Astrocyte (in vitro differentiated cells and primary cell): ENCODE measurements at regions not wholly inside any gene's neighbourhood (a gene's known extent, or its start where the extent isn't known, plus 50 kb on each side); places are given as distances from the start of the nearest gene placed in this dataset.
A peak's percentile ranks its signal among the peaks of the same experiment; 100 is the strongest.

Source experiments
- DNase-seq: peaks from one replicate; pipeline ENCODE4 v3.0.0-alpha.2; 2010; ENCODE audit warnings: low read depth
- FAIRE-seq: peaks from 2 replicates; lab custom pipeline; 2011; peaks lifted over from hg19 to GRCh38; lab: Jason Lieb, UNC
- H2AFZ ChIP-seq: 2 replicates; pipeline ENCODE4 v1.6.0; 2012; ENCODE audit warnings: low read depth, low read length, inconsistent platforms
- H3K27ac ChIP-seq: 2 replicates; pipeline ENCODE4 v1.5.1; 2011; ENCODE audit warnings: low read depth, low read length, inconsistent platforms
- H3K27me3 ChIP-seq: 2 replicates; pipeline ENCODE4 v1.6.0; 2011; ENCODE audit warnings: low read length, inconsistent platforms; ENCODE audit not compliant: insufficient read depth
- H3K36me3 ChIP-seq: 2 replicates; pipeline ENCODE4 v1.5.1; 2011; ENCODE audit warnings: low read length, inconsistent platforms; ENCODE audit not compliant: insufficient read depth
- H3K4me1 ChIP-seq: 2 replicates; pipeline ENCODE4 v1.5.1; 2011; ENCODE audit warnings: low read length, inconsistent platforms; ENCODE audit not compliant: insufficient read depth
- H3K4me2 ChIP-seq: 2 replicates; pipeline ENCODE4 v1.6.0; 2012; ENCODE audit warnings: low read length, inconsistent platforms
- H3K4me3 ChIP-seq: 2 replicates; pipeline ENCODE4 v1.5.1; 2011; ENCODE audit warnings: low read depth, mild to moderate bottlenecking, low read length, inconsistent platforms; ENCODE audit not compliant: insufficient read depth
- H3K79me2 ChIP-seq: 2 replicates; pipeline ENCODE4 v1.6.0; 2012; ENCODE audit warnings: mild to moderate bottlenecking, low read length, inconsistent platforms; ENCODE audit not compliant: insufficient read depth
- H3K9ac ChIP-seq: 2 replicates; pipeline ENCODE4 v1.6.0; 2012; ENCODE audit warnings: mild to moderate bottlenecking, low read length, inconsistent platforms
- H3K9me3 ChIP-seq: 2 replicates; pipeline ENCODE4 v1.5.1; 2012; ENCODE audit warnings: low read depth, mild to moderate bottlenecking, low read length, inconsistent platforms; ENCODE audit not compliant: insufficient read depth
- H4K20me1 ChIP-seq: 2 replicates; pipeline ENCODE4 v1.6.0; 2012; ENCODE audit warnings: low read length, inconsistent platforms; ENCODE audit not compliant: insufficient read depth
- H3K27ac Mint-ChIP-seq: one replicate; pipeline ENCODE4 v1.8.0; 2021; ENCODE audit warnings: mild to moderate bottlenecking, mixed read lengths; ENCODE audit not compliant: unreplicated experiment
- H3K27me3 Mint-ChIP-seq: one replicate; pipeline ENCODE4 v1.8.0; 2021; ENCODE audit warnings: low read depth, mixed read lengths; ENCODE audit not compliant: unreplicated experiment
- H3K36me3 Mint-ChIP-seq: one replicate; pipeline ENCODE4 v1.8.0; 2021; ENCODE audit warnings: low read depth, mixed read lengths; ENCODE audit not compliant: unreplicated experiment
- H3K4me1 Mint-ChIP-seq: one replicate; pipeline ENCODE4 v1.8.0; 2021; ENCODE audit warnings: low read depth, mixed read lengths; ENCODE audit not compliant: unreplicated experiment
- H3K4me3 Mint-ChIP-seq: one replicate; pipeline ENCODE4 v1.8.0; 2021; ENCODE audit warnings: mild to moderate bottlenecking, moderate library complexity, mixed read lengths; ENCODE audit not compliant: unreplicated experiment
- H3K9me3 Mint-ChIP-seq: one replicate; pipeline ENCODE4 v1.8.0; 2021; ENCODE audit warnings: mild to moderate bottlenecking, mixed read lengths; ENCODE audit not compliant: unreplicated experiment
- EZH2 ChIP-seq: IDR thresholded peaks from 2 replicates; pipeline ENCODE4 v1.6.1; 2012; ENCODE audit warnings: mild to moderate bottlenecking, low read length, inconsistent platforms; ENCODE audit not compliant: insufficient read depth
- TF ChIP-seq, protein P1 (sequence below): IDR thresholded peaks from 2 replicates; pipeline ENCODE4 v1.5.1; 2011; ENCODE audit warnings: low read depth, mild to moderate bottlenecking, inconsistent platforms, low read length, moderate library complexity; ENCODE audit not compliant: insufficient read depth

- Mint-ChIP-seq H3K4me3 (no peak overlapping the region), H3K4me1 (peaks cover 9% of the 10 kb centered on the region), H3K27ac (no peak overlapping the region), H3K27me3 (peaks cover 64% of the 10 kb centered on the region), H3K36me3 (no peaks in the 10 kb centered on the region), H3K9me3 (peaks cover 5% of the 10 kb centered on the region)
- Histone ChIP-seq H3K36me3 (no peaks in the 10 kb centered on the region), H4K20me1 (no peaks in the 10 kb centered on the region), H3K79me2 (no peaks in the 10 kb centered on the region), H3K27ac (no peak overlapping the region), H3K4me1 (peaks cover 12% of the 10 kb centered on the region), H3K4me3 (no peak overlapping the region), H3K9ac (no peak overlapping the region), H3K4me2 (no peak overlapping the region), H3K27me3 (peaks cover 8% of the 10 kb centered on the region), H2AFZ (no peak overlapping the region), H3K9me3 (no peaks in the 10 kb centered on the region)
- FAIRE-seq (no peak), DNase-seq (peak; percentile 8)
- TF ChIP-seq EZH2, result no peak
- TF ChIP-seq, protein P1, sequence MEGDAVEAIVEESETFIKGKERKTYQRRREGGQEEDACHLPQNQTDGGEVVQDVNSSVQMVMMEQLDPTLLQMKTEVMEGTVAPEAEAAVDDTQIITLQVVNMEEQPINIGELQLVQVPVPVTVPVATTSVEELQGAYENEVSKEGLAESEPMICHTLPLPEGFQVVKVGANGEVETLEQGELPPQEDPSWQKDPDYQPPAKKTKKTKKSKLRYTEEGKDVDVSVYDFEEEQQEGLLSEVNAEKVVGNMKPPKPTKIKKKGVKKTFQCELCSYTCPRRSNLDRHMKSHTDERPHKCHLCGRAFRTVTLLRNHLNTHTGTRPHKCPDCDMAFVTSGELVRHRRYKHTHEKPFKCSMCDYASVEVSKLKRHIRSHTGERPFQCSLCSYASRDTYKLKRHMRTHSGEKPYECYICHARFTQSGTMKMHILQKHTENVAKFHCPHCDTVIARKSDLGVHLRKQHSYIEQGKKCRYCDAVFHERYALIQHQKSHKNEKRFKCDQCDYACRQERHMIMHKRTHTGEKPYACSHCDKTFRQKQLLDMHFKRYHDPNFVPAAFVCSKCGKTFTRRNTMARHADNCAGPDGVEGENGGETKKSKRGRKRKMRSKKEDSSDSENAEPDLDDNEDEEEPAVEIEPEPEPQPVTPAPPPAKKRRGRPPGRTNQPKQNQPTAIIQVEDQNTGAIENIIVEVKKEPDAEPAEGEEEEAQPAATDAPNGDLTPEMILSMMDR, result no peak
Measured at GRCh38 chr17:45702666-45703266, 81.4 kb upstream of the CRHR1 start.

GRCh38 chr17:45703348-45703747, 80.8 kb upstream of the CRHR1 start:
- Histone ChIP-seq H3K79me2 (no peaks in the 10 kb centered on the region), H3K27me3 (peaks cover 12% of the 10 kb centered on the region), H3K36me3 (no peaks in the 10 kb centered on the region), H3K4me3 (no peak overlapping the region), H4K20me1 (no peaks in the 10 kb centered on the region), H3K9ac (no peak overlapping the region), H3K27ac (no peak overlapping the region), H3K9me3 (no peaks in the 10 kb centered on the region), H3K4me1 (peaks cover 12% of the 10 kb centered on the region), H2AFZ (no peak overlapping the region), H3K4me2 (no peak overlapping the region)
- no peak for DNase-seq
- FAIRE-seq, result no peak
- H3K9me3 Mint-ChIP-seq, result peaks cover 2% of the 10 kb centered on the region
- peaks cover 66% of the 10 kb centered on the region for H3K27me3 Mint-ChIP-seq
- no peak overlapping the region for H3K4me3 Mint-ChIP-seq
- TF ChIP-seq, protein P1, result no peak
- TF ChIP-seq EZH2, result no peak
- peaks cover 9% of the 10 kb centered on the region for H3K4me1 Mint-ChIP-seq
- no peak overlapping the region for H3K27ac Mint-ChIP-seq
- H3K36me3 Mint-ChIP-seq, result no peaks in the 10 kb centered on the region

- no peak overlapping the region for H3K4me2 ChIP-seq
- no peaks in the 10 kb centered on the region for H3K36me3 ChIP-seq
- H2AFZ ChIP-seq, result no peak overlapping the region
- peaks cover 2% of the 10 kb centered on the region for H3K9me3 Mint-ChIP-seq
- H3K4me3 Mint-ChIP-seq, result no peak overlapping the region
- no peaks in the 10 kb centered on the region for H3K9me3 ChIP-seq
- no peaks in the 10 kb centered on the region for H3K79me2 ChIP-seq
- no peak overlapping the region for H3K9ac ChIP-seq
- TF ChIP-seq EZH2, result no peak
- TF ChIP-seq, protein P1, result no peak
- FAIRE-seq, result no peak
- H3K27ac Mint-ChIP-seq, result no peak overlapping the region
- no peaks in the 10 kb centered on the region for H3K36me3 Mint-ChIP-seq
- peaks cover 13% of the 10 kb centered on the region for H3K27me3 ChIP-seq
- H4K20me1 ChIP-seq, result no peaks in the 10 kb centered on the region
- no peak for DNase-seq
- H3K27ac ChIP-seq, result no peak overlapping the region
- H3K4me1 Mint-ChIP-seq, result peaks cover 9% of the 10 kb centered on the region
- H3K27me3 Mint-ChIP-seq, result peaks cover 66% of the 10 kb centered on the region
- H3K4me1 ChIP-seq, result peaks cover 12% of the 10 kb centered on the region
- H3K4me3 ChIP-seq, result no peak overlapping the region
Measured at GRCh38 chr17:45703806-45704205, 80.3 kb upstream of the CRHR1 start.
